HUES6 (cell line): ENCODE measurements at regions not wholly inside any gene's neighbourhood (a gene's known extent, or its start where the extent isn't known, plus 50 kb on each side); places are given as distances from the start of the nearest gene placed in this dataset.

Experiments used
- H3K27ac ChIP-seq: 2 replicates; pipeline ENCODE4 v1.7.0; 2013; ENCODE audit warnings: low read depth, mild to moderate bottlenecking, low read length, inconsistent platforms
- H3K27me3 ChIP-seq: 2 replicates; pipeline ENCODE4 v1.6.1; 2013; ENCODE audit warnings: low read length; ENCODE audit not compliant: control insufficient read depth, insufficient read depth
- H3K36me3 ChIP-seq: 2 replicates; pipeline ENCODE4 v1.6.1; 2013; ENCODE audit warnings: low read length; ENCODE audit not compliant: control insufficient read depth, insufficient read depth
- H3K4me1 ChIP-seq: 2 replicates; pipeline ENCODE4 v1.6.1; 2013; ENCODE audit warnings: low read length; ENCODE audit not compliant: control insufficient read depth, insufficient read depth
- H3K4me3 ChIP-seq: 2 replicates; pipeline ENCODE4 v1.5.1; 2013; ENCODE audit warnings: low read depth, low read length
- H3K9ac ChIP-seq: one replicate; pipeline ENCODE4 v1.6.1; 2013; ENCODE audit warnings: mild to moderate bottlenecking, low read length
- H3K9me3 ChIP-seq: 2 replicates; pipeline ENCODE4 v1.6.1; 2013; ENCODE audit warnings: low read depth, low read length; ENCODE audit not compliant: control insufficient read depth, insufficient read depth

DNA sequence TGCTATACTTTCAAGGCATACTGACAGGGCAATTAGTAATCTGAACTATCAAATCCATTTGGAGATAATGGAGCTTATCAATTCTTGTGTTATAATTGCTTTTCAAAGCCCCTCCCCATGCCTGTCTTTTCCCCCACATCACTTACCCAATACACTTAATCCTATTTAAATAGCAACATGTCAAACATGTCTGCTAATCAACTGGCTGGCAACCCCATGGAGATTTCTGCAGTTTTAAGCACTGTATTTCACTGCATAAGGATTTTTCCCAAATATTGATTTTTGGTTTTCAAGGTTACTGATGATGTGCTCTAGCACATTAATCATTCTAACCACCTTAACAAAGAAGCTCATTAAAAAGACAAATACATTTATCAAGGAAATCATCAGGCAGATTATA is 800.3 kb downstream of the PLA2G4A start:
- Histone ChIP-seq H3K27ac (no peak overlapping the region), H3K27me3 (no peaks in the 10 kb centered on the region), H3K9me3 (peaks cover 28% of the 10 kb centered on the region), H3K4me1 (peaks cover 23% of the 10 kb centered on the region), H3K36me3 (no peaks in the 10 kb centered on the region), H3K4me3 (no peak overlapping the region), H3K9ac (no peak overlapping the region)

DNA sequence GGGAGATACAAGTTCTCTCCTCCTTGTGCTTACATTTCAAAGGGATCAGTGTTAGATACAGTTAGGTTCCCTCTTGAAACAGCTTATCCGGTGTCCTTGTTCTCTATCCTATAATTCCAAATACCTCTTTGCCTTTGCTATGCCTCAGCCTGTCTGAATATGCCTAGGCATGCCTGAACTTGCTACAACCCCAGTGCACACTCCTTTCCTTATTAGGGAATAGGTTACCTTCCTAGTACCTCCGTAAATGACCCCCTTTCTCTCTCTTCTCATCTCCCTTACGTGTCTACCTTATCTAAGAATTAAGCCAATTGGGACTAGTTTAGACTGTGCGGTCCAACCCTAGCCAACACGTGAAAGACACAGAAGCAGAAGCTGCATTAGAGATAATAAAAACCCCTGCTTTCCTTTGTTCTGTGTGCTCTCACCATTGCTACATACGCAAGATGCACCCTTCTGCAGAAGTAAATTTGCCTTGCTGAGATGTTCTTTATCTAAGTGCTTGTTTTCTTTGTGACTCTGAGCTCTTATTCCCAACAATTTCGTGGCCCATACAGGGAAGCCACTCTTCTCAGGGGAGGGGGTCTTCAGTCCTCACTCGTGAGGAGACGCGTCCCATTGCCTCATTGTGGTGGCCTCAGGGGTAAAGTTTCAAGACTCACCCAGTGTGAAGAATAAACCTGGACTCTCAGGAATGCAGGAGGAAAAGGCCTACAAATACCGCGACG is 802.1 kb downstream of the PLA2G4A start:
- no peak overlapping the region for H3K27ac ChIP-seq
- H3K4me1 ChIP-seq, result peaks cover 9% of the 10 kb centered on the region
- H3K9me3 ChIP-seq, result peaks cover 28% of the 10 kb centered on the region
- no peaks in the 10 kb centered on the region for H3K36me3 ChIP-seq
- no peak overlapping the region for H3K4me3 ChIP-seq
- no peaks in the 10 kb centered on the region for H3K27me3 ChIP-seq
- no peak overlapping the region for H3K9ac ChIP-seq

DNA sequence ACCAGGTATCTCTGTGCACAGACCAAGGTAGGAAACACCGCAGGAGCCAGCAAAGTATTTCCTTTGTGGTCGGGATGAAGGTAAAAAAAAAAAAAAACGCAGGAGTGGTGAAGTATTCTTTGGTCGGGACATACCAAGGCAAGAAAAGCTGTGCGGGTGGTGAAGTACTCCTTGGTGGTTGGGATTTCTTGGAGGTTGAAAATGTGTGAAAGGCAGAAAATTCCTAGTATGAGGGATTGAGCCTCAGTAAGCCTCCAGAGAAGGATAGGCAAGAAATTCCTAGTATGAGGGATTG is 802.6 kb downstream of the PLA2G4A start:
- H3K27ac ChIP-seq, result no peak overlapping the region
- no peak overlapping the region for H3K9ac ChIP-seq
- peaks cover 28% of the 10 kb centered on the region for H3K9me3 ChIP-seq
- H3K4me3 ChIP-seq, result no peak overlapping the region
- no peaks in the 10 kb centered on the region for H3K27me3 ChIP-seq
- peaks cover 4% of the 10 kb centered on the region; the same call in 1 of the 2 replicates for H3K4me1 ChIP-seq
- H3K36me3 ChIP-seq, result no peaks in the 10 kb centered on the region

DNA sequence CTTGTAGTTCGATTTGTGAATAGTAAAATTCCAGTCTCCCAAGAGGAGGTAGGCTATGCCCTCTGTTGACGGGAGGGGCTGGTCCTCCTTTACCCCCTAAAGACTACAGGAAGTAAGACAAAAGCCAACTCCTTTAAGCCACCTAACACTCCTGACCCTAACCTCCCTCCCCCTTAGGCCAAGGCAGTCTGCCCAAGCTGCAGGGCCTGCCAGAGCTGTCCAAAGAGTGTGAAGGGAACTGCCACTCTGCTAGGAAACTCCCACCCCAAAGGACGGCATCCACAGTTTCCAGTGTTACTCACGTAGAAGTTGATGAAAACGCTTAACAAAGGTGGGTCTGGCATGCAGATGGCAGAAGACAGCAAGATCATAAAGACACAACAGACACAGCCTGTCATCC is 803.2 kb downstream of the PLA2G4A start:
- H3K27ac ChIP-seq, result no peak overlapping the region
- no peaks in the 10 kb centered on the region for H3K36me3 ChIP-seq

DNA sequence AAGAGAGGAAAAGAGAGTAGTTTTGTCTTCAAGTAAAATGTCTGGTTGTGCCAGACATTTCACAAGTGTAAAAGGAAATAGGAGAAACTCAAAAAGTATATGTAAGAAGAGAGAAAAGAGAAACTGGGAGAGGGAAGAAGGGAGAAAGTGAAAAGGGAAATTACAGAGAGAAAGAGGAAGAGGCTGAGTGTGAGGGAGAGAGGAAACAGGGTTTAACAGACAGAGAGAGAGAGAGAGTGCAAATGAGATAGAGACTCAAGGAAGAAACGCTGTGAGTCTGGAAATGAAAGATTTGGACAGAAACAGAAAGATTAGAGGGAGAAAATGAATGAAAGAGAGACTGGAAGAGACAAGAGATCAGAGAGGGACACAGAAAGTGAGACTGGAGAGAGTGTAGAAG is 806.2 kb downstream of the PLA2G4A start:
- H3K4me3 ChIP-seq, result no peak overlapping the region
- peaks cover 41% of the 10 kb centered on the region for H3K9me3 ChIP-seq
- H3K27me3 ChIP-seq, result no peaks in the 10 kb centered on the region
- no peaks in the 10 kb centered on the region for H3K36me3 ChIP-seq
- no peak overlapping the region for H3K27ac ChIP-seq
- no peaks in the 10 kb centered on the region for H3K4me1 ChIP-seq
- no peak overlapping the region for H3K9ac ChIP-seq

More for the DNA sequence above, 803.2 kb downstream of the PLA2G4A start:
- H3K9ac ChIP-seq, result no peak overlapping the region
- H3K4me3 ChIP-seq, result no peak overlapping the region
- no peaks in the 10 kb centered on the region for H3K4me1 ChIP-seq
- no peaks in the 10 kb centered on the region for H3K27me3 ChIP-seq
- peaks cover 32% of the 10 kb centered on the region for H3K9me3 ChIP-seq

DNA sequence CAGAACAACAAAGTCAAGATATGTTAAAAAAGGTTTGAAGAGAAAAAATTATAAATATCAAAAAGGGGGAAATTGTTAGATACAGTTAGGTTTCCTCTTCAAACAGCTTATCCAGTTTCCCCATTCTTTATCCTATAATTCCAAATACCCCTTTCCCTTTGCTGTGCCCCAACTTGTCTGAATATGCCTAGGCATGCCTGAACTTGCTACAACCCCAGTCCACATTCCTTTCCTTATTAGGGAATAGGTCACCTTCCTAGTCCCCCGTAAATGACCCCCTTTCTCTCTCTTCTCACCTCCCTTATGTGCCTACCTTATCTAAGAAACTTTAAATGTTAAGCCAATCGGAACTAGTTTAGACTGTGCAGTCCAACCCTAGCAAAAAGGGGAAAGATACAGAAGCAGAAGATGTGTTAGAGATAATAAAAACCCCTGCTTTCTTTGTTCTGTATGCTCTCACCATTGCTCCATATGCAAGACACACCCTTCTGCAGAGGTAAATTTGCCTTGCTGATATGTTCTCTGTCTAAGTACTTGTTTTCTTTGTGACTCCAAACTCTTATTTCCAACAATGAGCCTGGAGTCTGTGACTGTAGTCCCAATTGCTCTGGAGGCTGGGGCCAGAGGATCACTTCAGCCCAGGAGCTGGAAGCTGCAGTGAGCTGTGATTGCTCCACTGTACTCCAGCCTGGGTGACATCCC is 810.1 kb downstream of the PLA2G4A start:
- Histone ChIP-seq H3K36me3 (no peaks in the 10 kb centered on the region), H3K9ac (no peak overlapping the region), H3K9me3 (peaks cover 32% of the 10 kb centered on the region), H3K4me3 (no peak overlapping the region), H3K27me3 (no peaks in the 10 kb centered on the region), H3K4me1 (no peaks in the 10 kb centered on the region), H3K27ac (no peak overlapping the region)

DNA sequence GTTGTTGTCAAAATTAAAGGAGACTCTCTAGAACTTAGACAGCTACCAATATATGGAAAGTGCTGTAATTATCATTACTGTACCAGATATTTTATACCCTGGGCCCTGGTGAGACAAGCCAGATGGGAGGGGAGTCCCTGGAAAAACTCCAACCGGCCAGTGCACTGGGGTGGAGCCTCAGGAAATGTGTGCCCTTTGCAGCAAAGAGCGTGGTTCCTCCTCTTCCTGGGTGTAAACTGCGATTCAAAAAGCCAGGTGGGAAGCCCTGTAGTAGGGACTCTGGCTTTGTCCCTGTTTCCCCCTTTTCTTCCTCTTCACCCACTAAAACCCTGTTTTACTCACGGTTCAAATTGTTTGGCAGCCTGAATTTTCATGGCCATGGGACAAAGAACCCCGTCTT is 812.3 kb downstream of the PLA2G4A start:
- H3K27me3 ChIP-seq, result no peaks in the 10 kb centered on the region
- H3K9me3 ChIP-seq, result peaks cover 32% of the 10 kb centered on the region
- H3K27ac ChIP-seq, result no peak overlapping the region
- H3K4me3 ChIP-seq, result no peak overlapping the region
- H3K9ac ChIP-seq, result no peak overlapping the region
- no peaks in the 10 kb centered on the region for H3K4me1 ChIP-seq
- no peaks in the 10 kb centered on the region for H3K36me3 ChIP-seq

DNA sequence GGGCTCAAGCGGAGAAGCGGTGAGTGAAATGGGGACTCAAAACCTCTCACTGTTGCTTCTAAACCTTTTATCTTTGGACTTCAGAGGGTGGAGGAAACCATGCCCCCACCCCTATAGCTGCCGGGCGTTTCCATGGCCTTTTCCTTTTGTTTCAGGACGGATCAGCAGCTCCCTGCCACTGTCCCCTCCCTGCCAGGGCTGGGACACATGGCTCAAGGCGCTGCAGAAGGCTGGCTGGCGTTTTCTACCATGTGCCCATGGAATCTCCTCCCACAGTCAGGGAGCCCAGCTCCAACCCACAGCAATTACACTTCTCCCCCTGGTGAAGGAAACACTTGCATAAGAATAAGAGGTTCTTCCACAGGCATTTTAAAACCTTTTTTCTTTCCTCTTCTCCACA is 812.7 kb downstream of the PLA2G4A start:
- Histone ChIP-seq H3K4me3 (no peak overlapping the region), H3K36me3 (no peaks in the 10 kb centered on the region), H3K9ac (no peak overlapping the region), H3K27ac (no peak overlapping the region), H3K27me3 (no peaks in the 10 kb centered on the region), H3K4me1 (no peaks in the 10 kb centered on the region), H3K9me3 (peaks cover 32% of the 10 kb centered on the region)

DNA sequence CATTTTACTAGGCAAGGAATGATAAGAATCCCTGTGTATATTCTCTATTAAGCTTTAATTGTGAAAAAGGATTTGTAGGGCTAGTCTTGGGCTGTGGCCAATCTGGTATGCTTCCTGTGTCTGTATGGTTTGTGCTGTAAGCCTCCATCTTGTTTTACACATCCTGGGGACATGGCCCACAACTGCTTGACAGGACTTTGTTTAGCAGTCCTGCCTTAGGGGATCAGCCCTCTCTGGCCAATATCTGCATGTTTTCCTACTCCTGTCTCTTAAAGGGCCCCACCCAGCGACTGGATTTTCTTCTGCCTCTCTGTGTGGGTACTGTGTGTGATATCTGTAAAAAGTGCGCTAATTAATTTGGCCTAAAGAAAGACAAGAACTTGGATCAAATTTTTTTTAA is 813.2 kb downstream of the PLA2G4A start:
- Histone ChIP-seq H3K27ac (no peak overlapping the region), H3K9me3 (peaks cover 28% of the 10 kb centered on the region), H3K36me3 (no peaks in the 10 kb centered on the region), H3K27me3 (no peaks in the 10 kb centered on the region), H3K9ac (no peak overlapping the region), H3K4me3 (no peak overlapping the region), H3K4me1 (no peaks in the 10 kb centered on the region)

DNA sequence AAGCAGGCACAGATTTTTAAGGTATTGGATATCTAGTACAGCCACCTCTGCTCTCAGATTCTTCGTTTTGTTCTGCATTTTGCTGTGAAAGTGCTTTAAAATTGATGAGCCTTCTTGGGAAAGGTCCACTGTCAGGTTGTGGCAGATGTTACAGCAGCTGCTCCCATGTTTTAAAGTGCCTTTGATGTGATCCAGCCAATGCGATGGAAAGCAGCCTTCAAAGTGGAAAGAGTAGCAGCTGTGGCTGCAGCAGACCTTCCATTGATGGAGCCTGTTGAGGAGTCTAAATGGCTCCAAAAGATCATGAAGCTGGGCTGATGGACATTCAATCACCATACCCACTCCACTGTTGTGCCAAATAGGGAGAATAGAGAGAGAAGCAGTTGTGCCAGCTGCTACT is 816.9 kb downstream of the PLA2G4A start:
- no peak overlapping the region for H3K27ac ChIP-seq
- no peaks in the 10 kb centered on the region for H3K36me3 ChIP-seq
- H3K27me3 ChIP-seq, result no peaks in the 10 kb centered on the region
- no peak overlapping the region for H3K9ac ChIP-seq
- H3K9me3 ChIP-seq, result peaks cover 8% of the 10 kb centered on the region
- H3K4me1 ChIP-seq, result no peaks in the 10 kb centered on the region
- no peak overlapping the region for H3K4me3 ChIP-seq

DNA sequence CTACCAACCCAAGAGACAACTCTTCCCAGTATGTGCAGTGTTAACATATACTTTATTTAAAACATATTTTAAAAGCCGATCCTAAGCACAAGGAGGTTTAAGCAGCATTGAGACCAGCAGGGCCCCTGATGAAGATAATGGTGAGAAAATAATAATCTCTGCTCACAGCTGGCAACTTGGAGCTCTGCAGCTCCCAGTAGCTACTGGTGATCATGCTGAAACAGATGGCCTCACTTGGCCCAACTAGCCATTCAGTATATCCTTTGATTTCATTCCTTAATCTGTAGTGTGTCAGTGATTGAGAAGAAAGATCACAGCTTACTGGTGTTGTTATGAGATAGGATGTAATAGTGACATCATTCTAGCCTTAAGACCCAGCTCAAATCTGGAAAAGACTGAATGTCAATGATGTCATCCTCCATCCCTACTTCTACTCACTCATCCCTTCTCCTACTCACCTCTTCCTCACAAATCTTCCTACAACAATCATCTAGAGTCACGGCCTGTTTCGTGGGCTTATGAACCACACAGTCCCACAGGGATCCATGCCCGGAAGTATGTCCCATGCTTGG is 817.9 kb downstream of the PLA2G4A start:
- Histone ChIP-seq H3K27ac (no peak overlapping the region), H3K4me1 (no peaks in the 10 kb centered on the region), H3K36me3 (no peaks in the 10 kb centered on the region), H3K9me3 (no peaks in the 10 kb centered on the region), H3K27me3 (no peaks in the 10 kb centered on the region), H3K4me3 (no peak overlapping the region), H3K9ac (no peak overlapping the region)
